GM23338 (cell line): ENCODE measurements at regions not wholly inside any gene's neighbourhood (a gene's known extent, or its start where the extent isn't known, plus 50 kb on each side); places are given as distances from the start of the nearest gene placed in this dataset.

Experiments used
- ATAC-seq: fragments of 200-7000 bp; cut with Tn5 transposase; 3 replicates; pipeline ENCODE4 v1.9.1; 2020
- DNase-seq: peaks from one replicate; pipeline ENCODE4 v3.0.0-alpha.2; 2015; ENCODE audit warnings: low spot score
- H2AFZ ChIP-seq: fragments of 200-600 bp; sonication (generic); 2 replicates; pipeline ENCODE4 v1.8.0; 2016; ENCODE audit warnings: antibody characterized with exemption, mild to moderate bottlenecking, moderate library complexity
- H3F3A ChIP-seq: fragments of 200-600 bp; sonication (generic); replicated peaks from 2 replicates; pipeline ENCODE4 v1.8.0; 2017; ENCODE audit warnings: antibody characterized with exemption, mixed run types, low read depth
- H3K27ac ChIP-seq: fragments of 200-600 bp; sonication (generic); 2 replicates; pipeline ENCODE4 v1.6.1; 2016; ENCODE audit warnings: low read depth
- H3K27me3 ChIP-seq: fragments of 200-600 bp; sonication (generic); 2 replicates; pipeline ENCODE4 v1.8.0; 2016; ENCODE audit warnings: mild to moderate bottlenecking, mixed run types, moderate library complexity; ENCODE audit not compliant: insufficient read depth
- H3K36me3 ChIP-seq: fragments of 200-600 bp; sonication (generic); 2 replicates; pipeline ENCODE4 v1.8.0; 2016; ENCODE audit warnings: mild to moderate bottlenecking; ENCODE audit not compliant: insufficient read depth
- H3K4me1 ChIP-seq: fragments of 200-600 bp; sonication (generic); 2 replicates; pipeline ENCODE4 v1.8.0; 2016; ENCODE audit warnings: mild to moderate bottlenecking, moderate library complexity; ENCODE audit not compliant: insufficient read depth
- H3K4me2 ChIP-seq: fragments of 200-600 bp; sonication (generic); 2 replicates; pipeline ENCODE4 v1.7.1; 2017; ENCODE audit warnings: mixed run types
- H3K4me3 ChIP-seq: fragments of 200-600 bp; sonication (generic); 2 replicates; pipeline ENCODE4 v1.6.1; 2016; ENCODE audit warnings: mixed run types
- H3K79me2 ChIP-seq: fragments of 200-600 bp; sonication (generic); replicated peaks from 2 replicates; pipeline ENCODE4 v1.8.0; 2017; ENCODE audit warnings: mild to moderate bottlenecking; ENCODE audit not compliant: insufficient read depth
- H3K9me2 ChIP-seq: fragments of 200-600 bp; sonication (generic); 2 replicates; pipeline ENCODE4 v1.8.0; 2017; ENCODE audit not compliant: insufficient read depth
- H4K20me1 ChIP-seq: fragments of 200-600 bp; sonication (generic); replicated peaks from 2 replicates; pipeline ENCODE4 v1.8.0; 2017; ENCODE audit warnings: mild to moderate bottlenecking; ENCODE audit not compliant: insufficient read depth
- H3K27ac Mint-ChIP-seq: 2 replicates; pipeline ENCODE4 v1.8.0; 2020; ENCODE audit warnings: inconsistent platforms, mild to moderate bottlenecking, moderate library complexity, mixed read lengths
- H3K27me3 Mint-ChIP-seq: 3 replicates; pipeline ENCODE4 v1.8.0; 2022; ENCODE audit warnings: low read depth, mild to moderate bottlenecking, moderate library complexity, mixed read lengths, inconsistent platforms; ENCODE audit not compliant: insufficient read depth, poor library complexity
- H3K36me3 Mint-ChIP-seq: 3 replicates; pipeline ENCODE4 v1.8.0; 2021; ENCODE audit warnings: low read depth, mild to moderate bottlenecking, inconsistent platforms, moderate library complexity, mixed read lengths
- H3K4me1 Mint-ChIP-seq: 3 replicates; pipeline ENCODE4 v1.8.0; 2020; ENCODE audit warnings: mild to moderate bottlenecking, inconsistent platforms, mixed read lengths
- H3K4me3 Mint-ChIP-seq: 3 replicates; pipeline ENCODE4 v1.8.0; 2021; ENCODE audit warnings: moderate library complexity, mild to moderate bottlenecking, inconsistent platforms, mixed read lengths
- H3K9me3 Mint-ChIP-seq: 3 replicates; pipeline ENCODE4 v1.8.0; 2020; ENCODE audit warnings: moderate library complexity, mild to moderate bottlenecking, inconsistent platforms, mixed read lengths
- CREB1 ChIP-seq: fragments of 250-450 bp; sonication (Bioruptor Pico); IDR thresholded peaks from 2 replicates; pipeline ENCODE4 v1.5.0; 2020; ENCODE audit warnings: low read depth, mild to moderate bottlenecking, moderate library complexity
- CTCF ChIP-seq, 2 experiments: fragments of 200-600 bp in 1 of 2; sonication (generic) in 1 of 2; conservative IDR thresholded peaks; 2 replicates each; pipeline versions ENCODE4 v1.5.1 to v1.6.1; 2016 to 2017; ENCODE audit warnings: antibody characterized with exemption in 2 of 2, low read depth in 2 of 2, mild to moderate bottlenecking in 2 of 2, moderate library complexity in 1 of 2
- ETS1 ChIP-seq: IDR thresholded peaks from 2 replicates; pipeline ENCODE4 v1.6.1; 2016; ENCODE audit warnings: antibody characterized with exemption
- EZH2 ChIP-seq: fragments of 200-600 bp; sonication (generic); IDR thresholded peaks from one replicate; pipeline ENCODE4 v1.8.0; 2017; ENCODE audit warnings: antibody characterized with exemption, mild to moderate bottlenecking, low read depth; ENCODE audit not compliant: unreplicated experiment
- EZH2phosphoT487 ChIP-seq: fragments of 200-600 bp; sonication (generic); IDR thresholded peaks from one replicate; pipeline ENCODE4 v1.8.1; 2018; ENCODE audit warnings: antibody characterized with exemption; ENCODE audit not compliant: unreplicated experiment
- JUNB ChIP-seq: IDR thresholded peaks from one replicate; pipeline ENCODE4 v1.6.1; 2016; ENCODE audit warnings: antibody characterized with exemption; ENCODE audit not compliant: unreplicated experiment
- NANOG ChIP-seq: IDR thresholded peaks from 2 replicates; pipeline ENCODE4 v1.6.1; 2016; ENCODE audit warnings: antibody characterized with exemption, borderline replicate concordance
- POLR2AphosphoS5 ChIP-seq: IDR thresholded peaks from 2 replicates; pipeline ENCODE4 v1.6.1; 2016; ENCODE audit warnings: antibody characterized with exemption, low read depth
- REST ChIP-seq: IDR thresholded peaks from one replicate; pipeline ENCODE4 v1.6.1; 2018; ENCODE audit warnings: antibody characterized with exemption; ENCODE audit not compliant: unreplicated experiment
- STAT1 ChIP-seq: IDR thresholded peaks from one replicate; pipeline ENCODE4 v1.6.1; 2016; ENCODE audit warnings: antibody characterized with exemption; ENCODE audit not compliant: unreplicated experiment
- ZNF114 ChIP-seq: fragments of 250-450 bp; sonication (Bioruptor Pico); IDR thresholded peaks from 2 replicates; pipeline ENCODE4 v1.5.0; 2020; ENCODE audit warnings: mild to moderate bottlenecking, moderate library complexity
- ZNF331 ChIP-seq: fragments of 250-450 bp; sonication (Bioruptor Pico); IDR thresholded peaks from 2 replicates; pipeline ENCODE4 v1.5.0; 2020; ENCODE audit warnings: low read depth, mild to moderate bottlenecking, moderate library complexity
- ZNF462 ChIP-seq: fragments of 250-450 bp; sonication (Bioruptor Pico); IDR thresholded peaks from 2 replicates; pipeline ENCODE4 v1.5.0; 2020; ENCODE audit warnings: mild to moderate bottlenecking, moderate library complexity

DNA sequence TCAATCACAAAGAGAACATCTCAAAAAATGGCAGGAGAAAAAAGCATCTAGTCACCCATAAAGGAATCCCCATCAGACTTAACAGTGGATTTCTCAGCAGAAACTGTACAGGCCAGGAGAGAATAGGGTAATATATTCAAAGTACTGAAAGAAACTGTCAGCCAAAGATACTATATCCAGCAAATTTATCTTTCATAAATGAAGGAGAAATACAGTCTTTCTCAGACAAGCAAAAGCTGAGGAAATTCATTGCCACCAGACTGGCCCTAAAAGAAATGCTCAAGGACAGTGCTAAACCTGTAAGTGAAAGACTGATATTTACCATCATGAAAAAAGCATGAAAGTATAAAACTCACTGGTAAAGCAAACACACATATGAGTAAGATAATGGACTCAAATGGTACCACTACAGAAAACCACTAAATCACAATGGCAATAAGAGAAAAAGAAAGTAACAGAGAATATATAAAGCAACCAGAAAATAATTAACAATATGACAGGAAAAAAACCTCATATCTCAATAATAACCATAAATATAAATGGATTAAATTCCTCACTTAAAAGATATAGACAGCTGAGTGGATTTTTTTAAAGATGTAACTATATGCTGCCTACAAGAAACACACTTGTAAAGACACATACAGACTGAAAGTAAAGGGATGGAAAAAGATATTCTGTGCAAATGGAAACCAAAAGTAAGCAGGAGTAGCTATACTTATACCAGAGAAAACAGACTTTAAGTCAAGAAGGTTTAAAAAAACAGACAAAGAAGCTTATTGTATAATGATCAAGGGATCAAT lies 83.4 kb upstream of the STK39 start:
- no peak overlapping the region for H3K4me3 ChIP-seq
- no peak overlapping the region for H3K4me2 ChIP-seq
- Mint-ChIP-seq H3K27ac (no peak overlapping the region), H3K27me3 (no peaks in the 10 kb centered on the region), H3K9me3 (peaks cover 30% of the 10 kb centered on the region), H3K36me3 (peaks cover 4% of the 10 kb centered on the region; the same call in 2 of the 3 replicates), H3K4me3 (no peak overlapping the region), H3K4me1 (no peaks in the 10 kb centered on the region; the same call in 2 of the 3 replicates)
- no peak for ATAC-seq
- H4K20me1 ChIP-seq, result no peaks in the 10 kb centered on the region
- H3K27me3 ChIP-seq, result no peaks in the 10 kb centered on the region
- no peak overlapping the region for H2AFZ ChIP-seq
- H3K36me3 ChIP-seq, result no peaks in the 10 kb centered on the region
- DNase-seq, result no peak
- TF ChIP-seq STAT1 (no peak), JUNB (no peak), REST (no peak), EZH2 (no peak), ZNF462 (CRISPR knock-in tag) (no peak), ETS1 (no peak), ZNF331 (CRISPR knock-in tag) (no peak), CREB1 (no peak), CTCF (conservative IDR thresholded peaks at IDR 0.05; ENCODE audit: low read depth in 2 of 2) (no peak), NANOG (no peak), POLR2AphosphoS5 (no peak), EZH2phosphoT487 (no peak), ZNF114 (no peak)
- no peaks in the 10 kb centered on the region for H3F3A ChIP-seq
- no peak overlapping the region for H3K27ac ChIP-seq
- no peaks in the 10 kb centered on the region for H3K79me2 ChIP-seq
- no peaks in the 10 kb centered on the region for H3K4me1 ChIP-seq
- peaks cover 8% of the 10 kb centered on the region; the same call in 1 of the 2 replicates for H3K9me2 ChIP-seq
